ENCODE measurements at regions not wholly inside any gene's neighbourhood (a gene's known extent, or its start where the extent isn't known, plus 50 kb on each side); places are given as distances from the start of the nearest gene placed in this dataset.
"Not testable (repeated sequence)": the region's sequence is repeated elsewhere in the genome, so short reads cannot be mapped to it uniquely, and the experiment has no call there.

GRCh38 chr2:117360586-117360985, 453.9 kb upstream of the DDX18 start:
- no peak overlapping the region for H2AFZ ChIP-seq (ENCODE audit: low read depth, low read length, severe bottlenecking)
- H3K79me2 ChIP-seq (ENCODE audit: insufficient read depth, low read length): no peaks in the 10 kb centered on the region
- TF ChIP-seq EZH2phosphoT487 (conservative IDR thresholded peaks at IDR 0.05; ENCODE audit: low read length): no peak
- no peak for TF ChIP-seq CTCF (IDR thresholded peaks at IDR 0.05; ENCODE audit: insufficient read depth, low read length, poor library complexity, severe bottlenecking)
- no peaks in the 10 kb centered on the region for H3K27me3 ChIP-seq (ENCODE audit: low read length)
- no peaks in the 10 kb centered on the region for H3K36me3 ChIP-seq (ENCODE audit: low read length)
- no peaks in the 10 kb centered on the region for H4K20me1 ChIP-seq (ENCODE audit: low read depth, low read length)
- no peaks in the 10 kb centered on the region for H3K9me3 ChIP-seq (ENCODE audit: insufficient read depth, low read length)
- H3K9me2 ChIP-seq (replicated peaks; ENCODE audit: insufficient read depth, low read length): no peaks in the 10 kb centered on the region
- no peaks in the 10 kb centered on the region for H3F3A ChIP-seq (ENCODE audit: insufficient read depth)
- no peak overlapping the region for H3K4me3 ChIP-seq (ENCODE audit: insufficient read depth, low read length, poor library complexity, severe bottlenecking)
- no peak overlapping the region for H3K27ac ChIP-seq (ENCODE audit: low read depth, low read length)
- no peak overlapping the region for H3K9ac ChIP-seq (ENCODE audit: low read length)
- H3K4me2 ChIP-seq (ENCODE audit: low read depth, low read length, poor library complexity, severe bottlenecking): no peak overlapping the region

GRCh38 chr2:117378653-117379052, 435.8 kb upstream of the DDX18 start:
- TF ChIP-seq CTCF (IDR thresholded peaks at IDR 0.05; ENCODE audit: insufficient read depth, low read length, poor library complexity, severe bottlenecking) (no peak), EZH2phosphoT487 (conservative IDR thresholded peaks at IDR 0.05; ENCODE audit: low read length) (no peak)
- H3K9ac ChIP-seq (ENCODE audit: low read length): no peak overlapping the region
- H3K4me2 ChIP-seq (ENCODE audit: low read depth, low read length, poor library complexity, severe bottlenecking): no peak overlapping the region
- no peak overlapping the region for H3K27ac ChIP-seq (ENCODE audit: low read depth, low read length)
- no peaks in the 10 kb centered on the region for H3K9me3 ChIP-seq (ENCODE audit: insufficient read depth, low read length)
- H3K27me3 ChIP-seq (ENCODE audit: low read length): no peaks in the 10 kb centered on the region
- no peaks in the 10 kb centered on the region for H3K79me2 ChIP-seq (ENCODE audit: insufficient read depth, low read length)
- no peaks in the 10 kb centered on the region for H3K36me3 ChIP-seq (ENCODE audit: low read length)
- H3K9me2 ChIP-seq (replicated peaks; ENCODE audit: insufficient read depth, low read length): no peaks in the 10 kb centered on the region
- no peaks in the 10 kb centered on the region for H3F3A ChIP-seq (ENCODE audit: insufficient read depth)
- no peaks in the 10 kb centered on the region for H4K20me1 ChIP-seq (ENCODE audit: low read depth, low read length)
- H3K4me3 ChIP-seq (ENCODE audit: insufficient read depth, low read length, poor library complexity, severe bottlenecking): no peak overlapping the region
- H2AFZ ChIP-seq (ENCODE audit: low read depth, low read length, severe bottlenecking): no peak overlapping the region

GRCh38 chr2:117379928-117380327, 434.6 kb upstream of the DDX18 start:
- no peak overlapping the region for H3K27ac ChIP-seq (ENCODE audit: low read depth, low read length)
- H2AFZ ChIP-seq (ENCODE audit: low read depth, low read length, severe bottlenecking): no peak overlapping the region
- no peaks in the 10 kb centered on the region for H3F3A ChIP-seq (ENCODE audit: insufficient read depth)
- no peaks in the 10 kb centered on the region for H3K9me2 ChIP-seq (replicated peaks; ENCODE audit: insufficient read depth, low read length)
- H3K4me3 ChIP-seq (ENCODE audit: insufficient read depth, low read length, poor library complexity, severe bottlenecking): no peak overlapping the region
- no peaks in the 10 kb centered on the region for H3K9me3 ChIP-seq (ENCODE audit: insufficient read depth, low read length)
- no peaks in the 10 kb centered on the region for H4K20me1 ChIP-seq (ENCODE audit: low read depth, low read length)
- no peak for TF ChIP-seq EZH2phosphoT487 (conservative IDR thresholded peaks at IDR 0.05; ENCODE audit: low read length)
- TF ChIP-seq CTCF (IDR thresholded peaks at IDR 0.05; ENCODE audit: insufficient read depth, low read length, poor library complexity, severe bottlenecking): no peak
- H3K79me2 ChIP-seq (ENCODE audit: insufficient read depth, low read length): no peaks in the 10 kb centered on the region
- no peaks in the 10 kb centered on the region for H3K27me3 ChIP-seq (ENCODE audit: low read length)
- H3K36me3 ChIP-seq (ENCODE audit: low read length): no peaks in the 10 kb centered on the region
- no peak overlapping the region for H3K9ac ChIP-seq (ENCODE audit: low read length)
- no peak overlapping the region for H3K4me2 ChIP-seq (ENCODE audit: low read depth, low read length, poor library complexity, severe bottlenecking)

- H2AFZ ChIP-seq (ENCODE audit: low read depth, low read length, severe bottlenecking); H4K20me1 ChIP-seq (ENCODE audit: low read depth, low read length); H3K27ac ChIP-seq (ENCODE audit: low read depth, low read length); H3K9me2 ChIP-seq (replicated peaks; ENCODE audit: insufficient read depth, low read length); H3K4me2 ChIP-seq (ENCODE audit: low read depth, low read length, poor library complexity, severe bottlenecking); H3K4me3 ChIP-seq (ENCODE audit: insufficient read depth, low read length, poor library complexity, severe bottlenecking); H3K27me3 ChIP-seq (ENCODE audit: low read length); H3K79me2 ChIP-seq (ENCODE audit: insufficient read depth, low read length); H3K9me3 ChIP-seq (ENCODE audit: insufficient read depth, low read length); H3K9ac ChIP-seq (ENCODE audit: low read length); H3F3A ChIP-seq (ENCODE audit: insufficient read depth); H3K36me3 ChIP-seq (ENCODE audit: low read length): not testable (repeated sequence)
These were observed 430.5 kb upstream of the DDX18 start for GRCh38 chr2:117383997-117384396.
